Natural killer cell (primary cell): ENCODE measurements at regions not wholly inside any gene's neighbourhood (a gene's known extent, or its start where the extent isn't known, plus 50 kb on each side); places are given as distances from the start of the nearest gene placed in this dataset.

Experiments used
- ATAC-seq, 3 donors: fragments of 150-1000 bp in 2 of 3; fragments of 200-7000 bp in 1 of 3; cut with Tn5 transposase; 1 replicate in 1 of 3; 2 replicates in 2 of 3; pipeline ENCODE4 v1.10.0; 2021; ENCODE audit warnings: mild to moderate bottlenecking in 2 of 3, moderate library complexity in 2 of 3
- DNase-seq, 2 donors: peaks; one replicate each; pipeline versions ENCODE4 v3.0.0 to v3.0.0-alpha.2; 2013 to 2021; ENCODE audit warnings: mixed read lengths in 1 of 2
- H3K27ac ChIP-seq: one replicate; pipeline ENCODE4 v1.5.1; 2013; ENCODE audit warnings: mild to moderate bottlenecking, low read length
- H3K27me3 ChIP-seq: one replicate; pipeline ENCODE4 v1.6.1; 2013; ENCODE audit warnings: low read length; ENCODE audit not compliant: control insufficient read depth, insufficient read depth
- H3K36me3 ChIP-seq: one replicate; pipeline ENCODE4 v1.6.1; 2013; ENCODE audit warnings: low read length; ENCODE audit not compliant: control insufficient read depth, insufficient read depth
- H3K4me1 ChIP-seq: one replicate; pipeline ENCODE4 v1.6.1; 2013; ENCODE audit warnings: low read length; ENCODE audit not compliant: control insufficient read depth, insufficient read depth
- H3K4me3 ChIP-seq: one replicate; pipeline ENCODE4 v1.5.1; 2013; ENCODE audit warnings: low read length
- H3K9me3 ChIP-seq: one replicate; pipeline ENCODE4 v1.6.1; 2013; ENCODE audit warnings: low read length; ENCODE audit not compliant: control insufficient read depth, insufficient read depth
- H3K27ac Mint-ChIP-seq, 2 donors: one replicate each; pipeline ENCODE4 v1.8.0; 2022; ENCODE audit warnings: mild to moderate bottlenecking in 2 of 2, mixed read lengths in 2 of 2, moderate library complexity in 1 of 2
- H3K27me3 Mint-ChIP-seq, 2 donors: one replicate each; pipeline ENCODE4 v1.8.0; 2022; ENCODE audit warnings: low read depth in 2 of 2, mixed read lengths in 2 of 2
- H3K36me3 Mint-ChIP-seq: one replicate; pipeline ENCODE4 v1.8.0; 2022; ENCODE audit warnings: mixed read lengths
- H3K4me1 Mint-ChIP-seq, 2 donors: one replicate each; pipeline ENCODE4 v1.8.0; 2022; ENCODE audit warnings: mixed read lengths in 2 of 2
- H3K4me3 Mint-ChIP-seq: one replicate; pipeline ENCODE4 v1.8.0; 2022; ENCODE audit warnings: mild to moderate bottlenecking, moderate library complexity, mixed read lengths
- H3K9me3 Mint-ChIP-seq, 2 donors: one replicate each; pipeline ENCODE4 v1.8.0; 2022; ENCODE audit warnings: mixed read lengths in 2 of 2
- WGBS: methylation state at CpG from one replicate; pipeline ENCODE4 v1.1.7; 2013; ENCODE audit warnings: missing lambda C conversion rate; ENCODE audit not compliant: insufficient coverage; 5-methylcytosine and 5-hydroxymethylcytosine counted together
- intact Hi-C: fragments of 100-400 bp; cut with micrococcal nuclease; formaldehyde crosslinking; loops from one replicate; pipeline ENCODE4 v1.14.2; 2022
- TF ChIP-seq, protein P1 (sequence below): fragments of 200-600 bp; IDR thresholded peaks from one replicate; pipeline ENCODE4 v1.8.0; 2022; ENCODE audit warnings: antibody characterized with exemption

DNA sequence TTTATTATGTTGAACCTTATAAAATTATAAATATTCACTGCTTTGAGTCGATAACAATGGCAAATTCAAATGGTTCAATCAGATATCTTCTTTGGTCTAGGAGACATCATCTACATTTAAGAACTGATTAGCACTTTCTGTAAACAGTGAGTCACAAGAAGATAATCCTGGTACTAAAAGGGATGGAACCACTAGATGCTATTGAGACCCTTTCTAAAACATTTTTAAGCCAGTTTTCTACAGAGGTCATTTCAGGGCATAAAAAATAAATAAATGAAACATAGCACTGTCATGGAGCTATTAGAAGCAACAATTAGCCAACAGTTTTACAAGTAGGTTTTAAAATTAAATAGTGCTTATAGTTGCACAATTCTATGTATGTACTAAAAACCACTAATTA is 212.2 kb downstream of the DUSP6 start:
- Mint-ChIP-seq H3K27ac (no peak overlapping the region), H3K4me3 (no peak overlapping the region), H3K27me3 (no peaks in the 10 kb centered on the region), H3K36me3 (no peaks in the 10 kb centered on the region), H3K9me3 (no peaks in the 10 kb centered on the region), H3K4me1 (no peaks in the 10 kb centered on the region)
- no peaks in the 10 kb centered on the region for H3K9me3 ChIP-seq
- intact Hi-C loops = no loop called here
- WGBS = no CpG with 5 or more reads among the region's 1 CpG
- ATAC-seq (no peak), DNase-seq (no peak)
- no peaks in the 10 kb centered on the region for H3K27me3 ChIP-seq
- TF ChIP-seq, protein P1, sequence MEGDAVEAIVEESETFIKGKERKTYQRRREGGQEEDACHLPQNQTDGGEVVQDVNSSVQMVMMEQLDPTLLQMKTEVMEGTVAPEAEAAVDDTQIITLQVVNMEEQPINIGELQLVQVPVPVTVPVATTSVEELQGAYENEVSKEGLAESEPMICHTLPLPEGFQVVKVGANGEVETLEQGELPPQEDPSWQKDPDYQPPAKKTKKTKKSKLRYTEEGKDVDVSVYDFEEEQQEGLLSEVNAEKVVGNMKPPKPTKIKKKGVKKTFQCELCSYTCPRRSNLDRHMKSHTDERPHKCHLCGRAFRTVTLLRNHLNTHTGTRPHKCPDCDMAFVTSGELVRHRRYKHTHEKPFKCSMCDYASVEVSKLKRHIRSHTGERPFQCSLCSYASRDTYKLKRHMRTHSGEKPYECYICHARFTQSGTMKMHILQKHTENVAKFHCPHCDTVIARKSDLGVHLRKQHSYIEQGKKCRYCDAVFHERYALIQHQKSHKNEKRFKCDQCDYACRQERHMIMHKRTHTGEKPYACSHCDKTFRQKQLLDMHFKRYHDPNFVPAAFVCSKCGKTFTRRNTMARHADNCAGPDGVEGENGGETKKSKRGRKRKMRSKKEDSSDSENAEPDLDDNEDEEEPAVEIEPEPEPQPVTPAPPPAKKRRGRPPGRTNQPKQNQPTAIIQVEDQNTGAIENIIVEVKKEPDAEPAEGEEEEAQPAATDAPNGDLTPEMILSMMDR = no peak
- no peak overlapping the region for H3K27ac ChIP-seq
- H3K4me3 ChIP-seq = no peak overlapping the region
- H3K36me3 ChIP-seq = no peaks in the 10 kb centered on the region
- no peaks in the 10 kb centered on the region for H3K4me1 ChIP-seq

DNA sequence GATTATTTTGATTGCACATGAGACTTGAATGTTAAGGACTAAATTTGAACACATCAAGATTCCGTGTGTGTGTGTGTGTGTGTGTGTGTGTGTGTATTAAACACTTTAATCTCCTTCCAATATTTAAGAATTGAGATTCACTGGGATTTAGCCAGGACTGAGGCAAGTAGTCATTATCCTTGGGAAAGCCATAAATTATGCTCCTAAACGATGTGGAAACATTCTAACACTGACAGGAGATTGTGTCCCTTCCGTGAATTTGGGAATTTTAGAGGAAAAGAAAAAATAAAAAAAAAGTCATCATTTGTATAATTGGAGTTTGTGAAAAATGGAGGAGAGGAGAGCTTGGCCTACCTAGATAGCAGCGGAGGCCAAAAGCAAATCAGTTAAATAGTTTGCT is 212.9 kb downstream of the DUSP6 start:
- Histone ChIP-seq H3K4me1 (no peaks in the 10 kb centered on the region), H3K27me3 (no peaks in the 10 kb centered on the region), H3K27ac (no peak overlapping the region), H3K9me3 (no peaks in the 10 kb centered on the region), H3K4me3 (no peak overlapping the region), H3K36me3 (no peaks in the 10 kb centered on the region)
- H3K4me3 Mint-ChIP-seq = no peak overlapping the region
- no peaks in the 10 kb centered on the region for H3K9me3 Mint-ChIP-seq
- no peak for DNase-seq
- H3K4me1 Mint-ChIP-seq = no peaks in the 10 kb centered on the region
- WGBS = 90% methylated on average over 2 of the region's 4 CpGs
- H3K27ac Mint-ChIP-seq = no peak overlapping the region
- intact Hi-C loops = no loop called here
- ATAC-seq = no peak
- TF ChIP-seq, protein P1 = no peak
- H3K36me3 Mint-ChIP-seq = no peaks in the 10 kb centered on the region
- H3K27me3 Mint-ChIP-seq = no peaks in the 10 kb centered on the region

DNA sequence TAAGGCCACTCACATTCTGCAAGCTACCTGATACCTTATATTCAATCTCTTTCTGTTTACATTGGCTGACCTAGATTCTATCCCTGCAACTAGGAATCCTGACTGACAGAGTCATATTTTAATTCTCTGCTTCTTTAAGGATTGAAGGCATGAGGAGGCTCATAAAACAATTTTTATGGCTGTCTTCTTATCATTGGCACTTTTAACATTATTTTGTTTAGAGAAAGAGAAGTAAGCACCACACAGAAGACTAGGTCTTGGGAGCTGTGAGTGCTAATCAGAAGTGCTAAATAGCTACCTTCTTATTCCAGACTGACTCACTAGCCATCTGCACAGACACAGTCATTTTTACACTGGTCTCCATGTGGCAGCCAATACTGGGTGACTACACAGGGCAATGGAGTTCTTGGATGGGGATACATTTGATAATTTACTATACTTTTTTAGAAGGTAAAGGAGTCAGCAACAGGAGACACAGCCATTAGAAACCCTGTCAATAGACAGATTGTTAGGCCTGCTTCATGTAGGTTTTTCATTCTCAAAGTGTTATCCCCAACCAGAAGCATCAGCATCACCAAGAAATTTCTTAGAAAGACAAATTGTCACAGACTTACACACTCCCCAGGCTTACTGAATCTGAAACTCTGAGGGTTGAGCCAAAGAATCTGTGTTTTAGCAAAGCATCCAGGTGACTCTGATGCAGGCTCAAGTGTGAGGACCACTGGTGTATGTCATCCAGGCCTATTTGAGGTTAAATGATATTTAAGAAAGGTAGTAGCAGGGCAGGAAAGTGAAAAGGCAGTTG is 214.1 kb downstream of the DUSP6 start:
- intact Hi-C loops = no loop called here
- DNase-seq = no peak
- TF ChIP-seq, protein P1 = no peak
- H3K4me1 Mint-ChIP-seq = no peaks in the 10 kb centered on the region
- no peaks in the 10 kb centered on the region for H3K36me3 ChIP-seq
- no peaks in the 10 kb centered on the region for H3K4me1 ChIP-seq
- no peaks in the 10 kb centered on the region for H3K9me3 Mint-ChIP-seq
- H3K4me3 Mint-ChIP-seq = no peak overlapping the region
- H3K36me3 Mint-ChIP-seq = no peaks in the 10 kb centered on the region
- no peaks in the 10 kb centered on the region for H3K27me3 ChIP-seq
- no peak overlapping the region for H3K27ac ChIP-seq
- ATAC-seq = no peak
- no peaks in the 10 kb centered on the region for H3K27me3 Mint-ChIP-seq
- no peak overlapping the region for H3K4me3 ChIP-seq
- H3K9me3 ChIP-seq = no peaks in the 10 kb centered on the region
- H3K27ac Mint-ChIP-seq = no peak overlapping the region
